Activated CD8-positive, alpha-beta memory T cell treated with anti-CD3 and anti-CD28 coated beads, Interleukin-2, amount 50 U/mL, for 4 hours (primary cell): ENCODE measurements at regions not wholly inside any gene's neighbourhood (a gene's known extent, or its start where the extent isn't known, plus 50 kb on each side); places are given as distances from the start of the nearest gene placed in this dataset.
"Not testable (repeated sequence)": the region's sequence is repeated elsewhere in the genome, so short reads cannot be mapped to it uniquely, and the experiment has no call there.

Source experiments
- DNase-seq: peaks from one replicate; pipeline ENCODE4 v3.0.0-alpha.2; 2020

DNA sequence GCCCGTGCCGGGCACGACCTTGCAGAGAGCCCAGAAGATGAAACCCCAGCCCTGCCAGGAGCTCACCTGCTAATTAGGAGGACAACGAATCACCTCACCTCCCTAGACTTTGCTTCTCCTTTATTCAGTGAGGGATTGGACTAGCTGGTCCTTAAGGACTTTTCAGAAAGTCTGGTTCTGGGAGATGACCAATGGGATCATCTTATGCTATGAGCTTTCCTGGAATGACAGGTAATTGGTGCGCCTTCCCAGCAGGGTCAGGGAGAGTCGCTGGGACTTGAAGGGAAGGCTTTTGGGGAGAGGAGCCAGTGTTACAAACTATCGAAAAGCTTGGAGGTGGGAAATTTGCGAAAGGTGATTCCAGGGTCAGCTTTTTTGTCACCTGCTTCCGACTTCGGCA is 159.1 kb downstream of the KLRB1 start:
- not testable (repeated sequence) for DNase-seq

DNA sequence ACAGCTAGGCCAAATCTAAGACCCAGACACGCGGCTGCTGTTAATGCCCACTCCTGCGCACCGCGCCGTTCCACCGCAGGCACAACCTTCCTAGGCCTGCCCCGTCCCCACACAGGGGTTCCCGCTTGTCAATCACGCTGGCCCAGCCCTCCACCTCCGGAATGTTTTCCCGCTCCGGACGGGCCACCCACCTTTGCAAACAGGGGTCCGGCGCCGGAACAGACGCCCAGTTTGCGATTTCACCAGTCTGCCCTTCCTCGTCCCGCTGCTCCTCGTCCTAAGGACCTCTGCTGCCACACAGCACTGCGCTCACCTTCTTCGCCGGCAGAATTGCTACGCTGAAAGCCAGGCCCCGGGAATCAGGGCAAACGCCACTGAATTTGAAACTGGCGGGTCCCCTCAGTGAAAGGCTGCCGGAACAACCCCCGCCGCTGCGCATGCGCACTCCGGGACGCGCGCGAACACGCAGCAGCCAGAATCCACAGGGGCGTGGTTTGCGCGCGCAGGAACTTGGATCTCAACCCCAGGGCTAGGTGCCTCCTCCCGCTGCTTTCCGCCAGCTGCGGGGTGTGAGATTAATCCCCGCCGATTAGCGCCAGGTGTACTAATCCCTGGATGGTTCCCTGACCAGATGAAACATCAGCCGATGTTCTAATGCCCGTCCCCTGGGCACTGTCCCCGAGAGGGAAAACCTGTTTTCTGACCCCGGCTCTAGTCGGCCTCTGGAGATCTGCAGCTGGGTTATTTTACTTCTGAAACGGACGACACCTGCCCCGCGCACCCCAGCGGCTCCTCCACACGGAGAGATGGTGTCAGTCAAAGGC is 159.7 kb downstream of the KLRB1 start:
- peak; percentile 90 for DNase-seq

GRCh38 chr12:9446883-9447761 is 160.6 kb downstream of the KLRB1 start:
- DNase-seq: not testable (repeated sequence)

- not testable (repeated sequence) for DNase-seq
Observed at GRCh38 chr12:9440428-9440827, 167.3 kb downstream of the KLRB1 start.

- DNase-seq: not testable (repeated sequence)
Observed at GRCh38 chr12:9435682-9436081, 172.0 kb downstream of the KLRB1 start.

GRCh38 chr12:9430385-9430784 is 177.3 kb downstream of the KLRB1 start:
- DNase-seq: not testable (repeated sequence)

DNA sequence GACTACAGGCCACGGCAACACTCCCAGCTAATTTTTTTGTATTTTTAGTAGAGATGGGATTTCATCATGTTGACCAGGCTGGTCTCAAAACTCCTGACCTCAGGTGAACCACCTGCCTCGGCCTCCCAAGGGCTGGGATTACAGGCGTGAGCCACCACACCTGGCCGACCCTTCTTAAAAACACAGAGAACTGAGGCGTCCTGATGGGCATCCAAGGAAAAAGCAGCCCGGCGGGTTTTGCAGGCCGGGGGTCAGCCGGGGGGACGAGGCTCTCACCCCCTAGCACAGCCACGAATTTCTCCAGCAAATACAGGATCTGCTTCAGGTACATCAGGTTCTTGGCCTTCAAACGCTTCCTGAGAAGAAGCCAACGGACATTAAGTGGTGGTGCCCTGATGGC is 178.9 kb downstream of the KLRB1 start:
- not testable (repeated sequence) for DNase-seq

DNA sequence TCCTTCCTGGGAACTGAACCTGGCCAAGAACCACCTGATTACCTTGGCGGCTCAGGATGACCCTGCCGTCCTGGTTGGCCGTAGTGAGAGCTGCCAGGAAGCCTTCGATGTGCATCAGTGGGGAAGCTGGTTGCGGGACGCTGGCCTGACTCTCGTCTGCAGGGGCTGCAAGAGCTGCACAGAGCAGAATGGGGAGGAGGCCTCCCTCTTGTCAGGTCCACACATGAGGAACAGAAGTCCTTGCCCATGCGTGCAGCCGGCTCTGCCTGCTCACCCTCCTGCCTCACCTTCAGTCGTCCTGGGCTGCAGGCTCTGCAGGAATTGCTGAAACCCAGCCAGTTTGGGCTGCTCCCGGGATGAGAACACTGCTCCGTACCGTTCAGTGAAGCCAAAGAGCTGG is 182.3 kb downstream of the KLRB1 start:
- not testable (repeated sequence) for DNase-seq

DNA sequence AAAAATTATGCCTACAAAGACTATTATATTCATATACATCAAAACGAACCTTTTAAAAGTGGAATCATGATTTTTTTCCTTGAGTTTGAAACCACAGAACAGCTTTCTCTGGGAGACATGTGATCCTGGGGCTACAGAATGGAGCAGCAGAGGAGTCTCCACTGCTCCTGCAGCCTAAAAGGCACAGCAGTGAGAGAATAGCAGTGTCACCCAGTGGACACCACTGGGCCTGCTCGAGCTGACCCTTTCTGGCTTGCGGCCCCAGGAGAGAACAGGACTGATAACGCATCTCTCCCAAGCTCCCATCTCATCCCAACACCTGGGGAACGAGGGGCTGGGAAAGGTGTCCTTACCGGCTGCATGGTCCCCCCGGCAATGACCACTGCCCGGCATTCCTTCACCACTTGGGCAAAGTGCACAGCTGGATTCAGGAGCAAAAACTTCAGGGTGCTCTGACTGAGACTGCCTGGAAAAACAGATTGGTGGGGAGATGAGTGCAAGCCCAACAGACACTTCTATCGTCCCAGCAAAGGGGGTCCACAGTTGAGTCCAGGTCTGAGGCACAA is 183.5 kb downstream of the KLRB1 start:
- DNase-seq: not testable (repeated sequence)

DNA sequence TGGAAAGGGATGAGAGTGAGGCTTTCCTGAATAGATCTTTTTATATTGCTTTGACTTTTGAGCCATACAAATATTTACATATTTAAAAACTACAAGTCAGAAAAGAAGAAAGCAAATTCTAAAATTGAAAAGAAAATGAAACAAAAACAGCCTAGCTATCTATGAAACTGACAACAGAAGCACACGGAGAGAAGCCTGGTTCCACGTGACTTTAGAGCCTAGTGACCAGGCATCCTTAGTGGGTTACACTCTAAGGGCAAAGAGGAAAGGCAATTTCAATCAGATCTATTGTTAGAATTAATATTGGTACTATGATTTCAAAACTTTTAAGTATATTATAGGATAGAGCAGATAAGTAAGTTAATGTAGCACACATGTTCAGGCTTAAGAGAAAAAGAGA is 185.0 kb downstream of the KLRB1 start:
- DNase-seq: not testable (repeated sequence)

- not testable (repeated sequence) for DNase-seq
Observed at GRCh38 chr12:9421520-9422086, 186.1 kb downstream of the KLRB1 start.

DNA sequence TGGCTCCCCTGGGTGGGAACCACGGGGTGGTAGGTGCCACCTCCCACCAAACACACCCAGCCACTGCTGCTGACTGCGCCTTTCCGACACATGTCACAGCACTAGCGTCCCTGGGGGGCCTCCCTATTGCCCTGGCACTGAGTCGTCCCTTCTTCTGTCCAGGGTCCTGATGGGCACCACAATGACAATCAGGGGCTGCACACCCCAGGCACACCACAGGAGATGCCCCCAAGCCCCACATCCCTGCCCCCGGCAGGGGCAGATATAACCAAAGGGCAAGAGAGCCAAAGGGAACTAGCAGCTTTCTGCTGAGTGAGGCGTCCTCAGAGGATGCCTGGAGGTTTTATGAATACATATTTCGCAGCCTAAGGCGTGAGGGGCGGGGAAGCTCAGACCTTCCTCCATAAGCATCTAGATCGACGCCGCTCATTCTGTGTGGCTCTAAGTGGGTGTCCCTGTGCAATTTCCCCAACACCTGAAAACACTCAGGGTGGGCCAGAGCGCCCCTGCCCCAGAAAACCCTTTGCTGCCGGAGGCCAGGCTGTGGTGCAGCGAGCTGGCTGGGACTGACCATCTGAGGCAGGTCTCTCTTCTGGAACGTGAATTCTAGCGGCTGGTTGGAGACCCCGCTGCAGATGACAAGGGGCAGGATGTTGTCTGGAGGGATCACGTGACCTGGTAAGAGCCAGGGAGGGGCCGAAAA is 186.7 kb downstream of the KLRB1 start:
- DNase-seq: not testable (repeated sequence)

GRCh38 chr12:9418669-9419041 is 189.1 kb downstream of the KLRB1 start:
- DNase-seq: not testable (repeated sequence)

- DNase-seq: not testable (repeated sequence)
Observed at GRCh38 chr12:9417947-9418668, 189.6 kb downstream of the KLRB1 start.

- DNase-seq: not testable (repeated sequence)
Observed at GRCh38 chr12:9417341-9417740, 190.4 kb downstream of the KLRB1 start.

GRCh38 chr12:9416346-9416745 is 191.4 kb downstream of the KLRB1 start:
- DNase-seq: not testable (repeated sequence)

DNA sequence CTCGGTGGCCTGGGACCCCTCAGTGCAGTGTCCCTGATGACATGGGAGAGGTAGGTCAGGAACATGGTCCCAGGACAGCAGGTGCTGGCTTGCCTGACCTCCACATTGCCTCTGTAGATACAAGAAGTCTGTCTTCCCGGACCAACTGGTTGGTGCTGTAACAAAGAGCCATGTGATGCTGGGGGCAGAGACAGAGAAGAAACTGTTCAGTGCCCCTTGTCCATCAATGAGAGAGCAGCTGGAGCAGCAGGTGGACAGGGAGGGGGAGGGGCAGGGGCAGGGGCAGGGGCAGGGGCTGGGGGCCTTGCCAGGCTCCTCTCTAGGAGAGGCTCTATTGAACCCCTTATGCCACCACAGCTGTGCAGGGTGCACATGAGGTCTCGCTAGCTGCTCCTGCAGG is 191.8 kb downstream of the KLRB1 start:
- not testable (repeated sequence) for DNase-seq

- DNase-seq: not testable (repeated sequence)
Observed at GRCh38 chr12:9413862-9414261, 193.9 kb downstream of the KLRB1 start.

GRCh38 chr12:9412459-9412858 is 195.3 kb downstream of the KLRB1 start:
- not testable (repeated sequence) for DNase-seq

DNA sequence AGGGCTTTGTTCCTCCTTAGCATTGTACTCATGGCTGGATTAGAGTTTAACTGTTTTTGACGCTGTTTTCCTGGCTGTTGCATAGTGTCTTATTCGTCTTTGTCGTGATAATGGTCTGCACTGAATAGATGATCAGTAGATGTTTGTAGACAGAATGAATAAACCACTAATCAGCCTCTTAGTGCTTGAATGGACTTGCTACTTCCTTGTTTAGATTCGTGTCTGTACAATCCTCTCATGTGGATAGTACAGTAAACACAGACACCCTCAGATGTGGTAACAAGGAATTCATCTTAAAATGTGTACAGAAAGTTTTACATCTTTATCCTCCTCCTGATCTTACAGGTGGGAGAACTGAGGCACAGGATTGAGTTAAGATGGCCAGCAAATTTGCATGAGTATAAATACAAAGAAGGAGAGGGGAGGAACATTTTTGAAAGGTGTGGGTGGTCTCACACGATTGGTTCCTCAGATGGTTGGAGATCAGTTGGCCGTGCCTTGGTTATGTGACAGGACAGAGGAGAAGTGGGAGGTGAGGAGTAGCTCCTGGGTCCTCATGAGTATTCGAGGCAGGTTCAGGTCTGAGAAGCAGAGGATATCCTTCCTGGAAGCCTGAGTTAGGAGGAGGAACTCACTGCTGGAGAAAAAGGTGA is 196.0 kb downstream of the KLRB1 start:
- not testable (repeated sequence) for DNase-seq

DNA sequence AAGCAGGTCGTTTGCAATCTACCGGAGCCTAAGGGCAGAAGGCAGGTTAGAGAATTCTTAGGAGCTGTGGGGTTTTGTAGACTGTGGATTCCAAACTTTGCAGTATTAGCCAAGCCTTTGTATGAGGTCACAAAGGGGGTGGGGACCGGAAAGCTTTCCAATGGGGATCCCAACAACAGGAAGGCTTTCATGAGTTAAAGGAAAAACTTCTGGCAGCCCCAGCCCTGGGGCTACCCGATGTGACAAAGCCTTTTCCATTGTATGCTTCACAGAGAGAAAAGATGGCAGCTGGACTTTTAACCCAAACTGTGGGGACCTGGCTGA is 199.2 kb upstream of the PZP start:
- DNase-seq: not testable (repeated sequence)
